Colonic mucosa (tissue), 4 donors: ENCODE measurements at regions not wholly inside any gene's neighbourhood (a gene's known extent, or its start where the extent isn't known, plus 50 kb on each side); places are given as distances from the start of the nearest gene placed in this dataset.

Experiments
- DNase-seq: peaks from one replicate; pipeline ENCODE4 v3.0.0-alpha.2; 2020
- H3K27ac ChIP-seq: fragments of 200-600 bp; one replicate; pipeline ENCODE4 v1.8.0; 2021
- H3K27me3 ChIP-seq: fragments of 200-600 bp; one replicate; pipeline ENCODE4 v1.8.0; 2021
- H3K36me3 ChIP-seq: fragments of 200-600 bp; one replicate; pipeline ENCODE4 v1.8.0; 2021
- H3K4me1 ChIP-seq: fragments of 200-600 bp; one replicate; pipeline ENCODE4 v1.8.0; 2021; ENCODE audit warnings: mild to moderate bottlenecking
- H3K4me3 ChIP-seq: fragments of 200-600 bp; one replicate; pipeline ENCODE4 v1.8.0; 2021
- H3K9ac ChIP-seq, 2 donors: one replicate each; pipeline ENCODE4 v1.7.0; 2013; ENCODE audit warnings: control low read depth in 2 of 2, low read depth in 2 of 2, low read length in 2 of 2
- H3K9me3 ChIP-seq: fragments of 200-600 bp; one replicate; pipeline ENCODE4 v1.8.0; 2021
- CTCF ChIP-seq: fragments of 200-600 bp; IDR thresholded peaks from one replicate; pipeline ENCODE4 v1.8.0; 2022; ENCODE audit warnings: antibody characterized with exemption, mild to moderate bottlenecking
- intact Hi-C: fragments of 100-400 bp; cut with DNase I; formaldehyde crosslinking; loops from one replicate; pipeline ENCODE4 v1.14.1; 2022
- donor health status: healthy.
- donor health status: DM: no; HTN: no; CAD: no.
- donor health status: DM: no; HTN: no; CAD: no.

- intact Hi-C loops: no loop called here
- no peak overlapping the region for H3K4me3 ChIP-seq
- no peaks in the 10 kb centered on the region for H3K4me1 ChIP-seq
- H3K9ac ChIP-seq: no peak overlapping the region
- H3K36me3 ChIP-seq: no peaks in the 10 kb centered on the region
- TF ChIP-seq CTCF: no peak
- no peak for DNase-seq
- no peaks in the 10 kb centered on the region for H3K9me3 ChIP-seq
- H3K27me3 ChIP-seq: no peaks in the 10 kb centered on the region
- no peak overlapping the region for H3K27ac ChIP-seq
These were observed 496.0 kb downstream of the MIAT start for GRCh38 chr22:27153386-27153785.

- no peak for TF ChIP-seq CTCF
- Histone ChIP-seq H3K4me3 (no peak overlapping the region), H3K4me1 (no peaks in the 10 kb centered on the region), H3K9me3 (no peaks in the 10 kb centered on the region), H3K27ac (no peak overlapping the region), H3K9ac (no peak overlapping the region), H3K36me3 (no peaks in the 10 kb centered on the region), H3K27me3 (no peaks in the 10 kb centered on the region)
- no peak for DNase-seq
- intact Hi-C loops: no loop called here
These were observed 497.3 kb downstream of the MIAT start for GRCh38 chr22:27154717-27155116.

GRCh38 chr22:27156821-27157489 is 499.6 kb downstream of the MIAT start:
- DNase-seq: no peak
- intact Hi-C loops: no loop called here
- no peak for TF ChIP-seq CTCF

GRCh38 chr22:27157666-27158370 is 500.4 kb downstream of the MIAT start:
- TF ChIP-seq CTCF: no peak
- DNase-seq: no peak
- H3K27ac ChIP-seq: no peak overlapping the region
- H3K4me3 ChIP-seq: no peak overlapping the region
- H3K9ac ChIP-seq: no peak overlapping the region
- no peaks in the 10 kb centered on the region for H3K9me3 ChIP-seq
- no peaks in the 10 kb centered on the region for H3K4me1 ChIP-seq
- no peaks in the 10 kb centered on the region for H3K27me3 ChIP-seq
- intact Hi-C loops: no loop called here
- no peaks in the 10 kb centered on the region for H3K36me3 ChIP-seq

More at GRCh38 chr22:27156821-27157489, 499.6 kb downstream of the MIAT start:
- no peaks in the 10 kb centered on the region for H3K36me3 ChIP-seq
- H3K9me3 ChIP-seq: no peaks in the 10 kb centered on the region
- no peak overlapping the region for H3K9ac ChIP-seq
- no peaks in the 10 kb centered on the region for H3K27me3 ChIP-seq
- no peak overlapping the region for H3K4me3 ChIP-seq
- no peaks in the 10 kb centered on the region for H3K4me1 ChIP-seq
- no peak overlapping the region for H3K27ac ChIP-seq

GRCh38 chr22:27159016-27159415 is 501.6 kb downstream of the MIAT start:
- Histone ChIP-seq H3K4me3 (no peak overlapping the region), H3K27me3 (no peaks in the 10 kb centered on the region), H3K27ac (no peak overlapping the region), H3K9me3 (no peaks in the 10 kb centered on the region), H3K9ac (no peak overlapping the region), H3K36me3 (no peaks in the 10 kb centered on the region), H3K4me1 (no peaks in the 10 kb centered on the region)
- DNase-seq: no peak
- TF ChIP-seq CTCF: no peak
- intact Hi-C loops: no loop called here
